Neural cell (in vitro differentiated cells): ENCODE measurements at regions not wholly inside any gene's neighbourhood (a gene's known extent, or its start where the extent isn't known, plus 50 kb on each side); places are given as distances from the start of the nearest gene placed in this dataset.

Source experiments
- H2AFZ ChIP-seq: fragments of 200-600, 300-800 bp; sonication (generic), shearing (Covaris generic); 2 replicates; pipeline ENCODE4 v1.6.0; 2014; ENCODE audit warnings: low read depth, mild to moderate bottlenecking, antibody characterized with exemption, low read length, moderate library complexity
- H3F3A ChIP-seq: fragments of 200-600 bp; shearing (Covaris generic); 2 replicates; pipeline ENCODE4 v1.6.1; 2016; ENCODE audit warnings: mild to moderate bottlenecking, moderate library complexity, mixed read lengths, antibody characterized with exemption, low read length; ENCODE audit not compliant: insufficient read depth, poor library complexity, severe bottlenecking
- H3K27ac ChIP-seq: fragments of 200-600, 300-800 bp; sonication (generic), shearing (Covaris generic); 2 replicates; pipeline ENCODE4 v1.5.1; 2014; ENCODE audit warnings: mild to moderate bottlenecking, low read length, moderate library complexity
- H3K27me3 ChIP-seq: fragments of 300-800, 200-600 bp; sonication (generic), shearing (Covaris generic); 2 replicates; pipeline ENCODE4 v1.6.0; 2014; ENCODE audit warnings: mild to moderate bottlenecking, low read depth, low read length, moderate library complexity; ENCODE audit not compliant: insufficient read depth
- H3K36me3 ChIP-seq: fragments of 300-800, 200-600 bp; sonication (generic), shearing (Covaris generic); 2 replicates; pipeline ENCODE4 v1.5.1; 2014; ENCODE audit warnings: mild to moderate bottlenecking, antibody characterized with exemption, low read length, moderate library complexity; ENCODE audit not compliant: insufficient read depth
- H3K4me2 ChIP-seq: fragments of 300-800, 200-600 bp; sonication (generic), shearing (Covaris generic); 2 replicates; pipeline ENCODE4 v1.6.0; 2014; ENCODE audit warnings: mild to moderate bottlenecking, low read length
- H3K4me3 ChIP-seq: fragments of 300-800, 200-600 bp; sonication (generic), shearing (Covaris generic); 2 replicates; pipeline ENCODE4 v1.5.1; 2014; ENCODE audit warnings: mild to moderate bottlenecking, low read length, moderate library complexity
- H3K79me2 ChIP-seq: fragments of 200-600 bp; shearing (Covaris generic); replicated peaks from 2 replicates; pipeline ENCODE4 v1.6.0; 2014; ENCODE audit warnings: mild to moderate bottlenecking, low read length, moderate library complexity; ENCODE audit not compliant: insufficient read depth
- H3K9ac ChIP-seq: fragments of 300-800, 200-600 bp; sonication (generic), shearing (Covaris generic); 2 replicates; pipeline ENCODE4 v1.6.1; 2016; ENCODE audit warnings: mild to moderate bottlenecking, low read length, mixed read lengths
- H3K9me2 ChIP-seq: fragments of 200-600 bp; shearing (Covaris generic); 2 replicates; pipeline ENCODE4 v1.6.1; 2016; ENCODE audit warnings: mild to moderate bottlenecking, low read length, mixed read lengths; ENCODE audit not compliant: insufficient read depth
- H3K9me3 ChIP-seq: fragments of 200-600, 300-800 bp; sonication (generic), shearing (Covaris generic); 2 replicates; pipeline ENCODE4 v1.6.1; 2016; ENCODE audit warnings: mild to moderate bottlenecking, mixed run types, low read length, moderate library complexity, mixed read lengths
- H4K20me1 ChIP-seq: fragments of 200-600 bp; shearing (Covaris generic); 2 replicates; pipeline ENCODE4 v1.6.1; 2016; ENCODE audit warnings: mild to moderate bottlenecking, mixed run types; ENCODE audit not compliant: insufficient read depth
- CTCF ChIP-seq: fragments of 450-650 bp; IDR thresholded peaks from 2 replicates; pipeline ENCODE4 v1.5.1; 2014; ENCODE audit warnings: antibody characterized with exemption, mild to moderate bottlenecking, moderate library complexity; ENCODE audit not compliant: poor library complexity, severe bottlenecking
- EP300 ChIP-seq: fragments of 450-650 bp; conservative IDR thresholded peaks from 2 replicates; pipeline ENCODE4 v1.6.1; 2014; ENCODE audit warnings: antibody characterized with exemption, mild to moderate bottlenecking, moderate library complexity; ENCODE audit not compliant: poor library complexity, severe bottlenecking
- EZH2 ChIP-seq: fragments of 200-600, 300-800 bp; shearing (Covaris generic), sonication (generic); IDR thresholded peaks from 2 replicates; pipeline ENCODE4 v1.6.1; 2014; ENCODE audit warnings: antibody characterized with exemption, low read length, borderline replicate concordance, mild to moderate bottlenecking; ENCODE audit not compliant: insufficient read depth, poor library complexity, severe bottlenecking
- MXI1 ChIP-seq: fragments of 450-650 bp; conservative IDR thresholded peaks from 2 replicates; pipeline ENCODE4 v1.6.1; 2014; ENCODE audit warnings: antibody characterized with exemption, mild to moderate bottlenecking; ENCODE audit not compliant: poor library complexity, severe bottlenecking
- POLR2AphosphoS5 ChIP-seq: IDR thresholded peaks from 2 replicates; pipeline ENCODE4 v1.6.1; 2012
- RAD21 ChIP-seq: fragments of 450-650 bp; conservative IDR thresholded peaks from 2 replicates; pipeline ENCODE4 v1.6.1; 2014; ENCODE audit warnings: antibody characterized with exemption, mild to moderate bottlenecking, moderate library complexity
- REST ChIP-seq: IDR thresholded peaks from 2 replicates; pipeline ENCODE4 v1.6.1; 2012; ENCODE audit warnings: borderline replicate concordance
- SMC3 ChIP-seq: fragments of 450-650 bp; conservative IDR thresholded peaks from 2 replicates; pipeline ENCODE4 v1.6.1; 2014; ENCODE audit warnings: antibody characterized with exemption, mild to moderate bottlenecking, moderate library complexity; ENCODE audit not compliant: poor library complexity
- TAF1 ChIP-seq: IDR thresholded peaks from 2 replicates; pipeline ENCODE4 v1.6.1; 2012; ENCODE audit warnings: low read depth

GRCh38 chr10:29908962-29909361 lies 150.4 kb downstream of the JCAD start:
- Histone ChIP-seq H3K9me3 (no peaks in the 10 kb centered on the region), H2AFZ (no peak overlapping the region), H3K36me3 (no peaks in the 10 kb centered on the region), H3F3A (no peaks in the 10 kb centered on the region), H4K20me1 (no peaks in the 10 kb centered on the region), H3K79me2 (no peaks in the 10 kb centered on the region), H3K27me3 (no peaks in the 10 kb centered on the region), H3K4me2 (no peak overlapping the region), H3K27ac (no peak overlapping the region), H3K9ac (no peak overlapping the region), H3K9me2 (no peaks in the 10 kb centered on the region), H3K4me3 (no peak overlapping the region)
- TF ChIP-seq TAF1 = no peak
- TF ChIP-seq EP300 = no peak
- no peak for TF ChIP-seq RAD21
- no peak for TF ChIP-seq MXI1
- no peak for TF ChIP-seq CTCF
- no peak for TF ChIP-seq EZH2
- TF ChIP-seq REST = no peak
- TF ChIP-seq POLR2AphosphoS5 = no peak
- no peak for TF ChIP-seq SMC3

DNA sequence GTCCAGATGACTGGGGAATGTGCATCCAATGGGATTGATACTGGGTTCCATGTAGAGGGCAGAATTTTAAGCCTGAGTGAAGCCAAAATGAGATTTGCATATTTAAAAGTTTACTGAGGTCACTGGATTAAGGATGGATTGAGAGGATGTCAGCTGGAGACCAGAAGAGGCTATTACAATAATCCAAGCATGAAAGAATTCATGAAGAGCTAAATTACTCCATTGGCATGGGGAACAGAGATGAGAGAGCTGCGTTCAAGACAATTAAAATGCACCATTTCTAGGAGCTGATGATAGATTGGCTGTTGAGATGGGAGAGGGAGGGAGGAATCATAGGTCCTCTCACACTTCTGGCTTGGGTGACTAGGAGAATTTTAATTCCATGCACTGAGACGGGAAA lies 158.5 kb downstream of the JCAD start:
- H3K9me3 ChIP-seq = no peaks in the 10 kb centered on the region
- no peaks in the 10 kb centered on the region for H3K36me3 ChIP-seq
- no peak overlapping the region for H2AFZ ChIP-seq
- no peak overlapping the region for H3K27ac ChIP-seq
- no peak overlapping the region for H3K4me3 ChIP-seq
- H3F3A ChIP-seq = no peaks in the 10 kb centered on the region
- no peaks in the 10 kb centered on the region for H3K9me2 ChIP-seq
- H3K9ac ChIP-seq = no peak overlapping the region
- TF ChIP-seq EZH2 (no peak), REST (no peak), CTCF (no peak), SMC3 (no peak), RAD21 (no peak), TAF1 (no peak), POLR2AphosphoS5 (no peak), MXI1 (no peak), EP300 (no peak)
- H3K79me2 ChIP-seq = no peaks in the 10 kb centered on the region
- H3K4me2 ChIP-seq = no peak overlapping the region
- no peaks in the 10 kb centered on the region for H4K20me1 ChIP-seq
- no peaks in the 10 kb centered on the region for H3K27me3 ChIP-seq
